ENCODE measurements at regions not wholly inside any gene's neighbourhood (a gene's known extent, or its start where the extent isn't known, plus 50 kb on each side); places are given as distances from the start of the nearest gene placed in this dataset.

DNA sequence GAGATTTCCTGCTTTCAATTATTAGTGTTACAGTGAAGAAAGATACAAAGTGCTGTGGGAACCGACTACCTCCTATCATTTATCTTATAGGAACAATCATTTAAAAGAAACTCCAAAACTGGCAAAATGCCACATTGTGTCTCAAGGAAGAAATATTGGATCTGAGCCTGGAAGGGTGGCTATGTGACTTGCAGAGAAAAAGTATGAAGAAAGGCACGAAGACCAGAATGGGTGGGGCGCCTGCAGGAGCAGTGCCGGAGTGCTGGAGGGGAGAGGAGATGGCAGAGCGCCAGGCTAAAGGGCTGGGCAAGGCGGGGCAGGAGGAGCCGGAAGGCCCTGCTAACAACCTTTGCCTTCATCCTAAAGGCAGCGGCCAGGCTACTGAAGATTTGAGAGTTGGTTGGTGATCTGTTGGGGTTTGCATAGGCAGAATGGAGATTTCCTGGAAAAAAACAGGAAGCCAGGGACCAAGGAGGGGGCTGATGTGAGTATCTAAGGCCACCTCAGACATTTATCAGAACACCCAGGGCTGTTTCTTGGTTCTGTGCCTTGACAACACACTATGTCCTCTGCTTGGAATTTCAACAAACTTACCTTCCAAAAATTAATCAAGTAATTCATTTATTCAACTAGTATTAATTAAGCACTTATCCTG lies 125.6 kb downstream of the MAFB start:
- DNase-seq (ENCODE audit: low read depth in 1 of 2, low spot score in 1 of 2): no peak
- Histone ChIP-seq H3K4me3 (replicated peaks; ENCODE audit: insufficient read depth, low read length) (no peak overlapping the region), H3K27ac (replicated peaks) (no peak overlapping the region), H3K27me3 (ENCODE audit: insufficient read depth, poor library complexity, severe bottlenecking) (no peaks in the 10 kb centered on the region)
- TF ChIP-seq GABPA (IDR thresholded peaks at IDR 0.05; ENCODE audit: low read depth): no peak
- TF ChIP-seq POLR2AphosphoS5 (IDR thresholded peaks at IDR 0.05; ENCODE audit: low read depth): no peak
- TF ChIP-seq, protein P1, sequence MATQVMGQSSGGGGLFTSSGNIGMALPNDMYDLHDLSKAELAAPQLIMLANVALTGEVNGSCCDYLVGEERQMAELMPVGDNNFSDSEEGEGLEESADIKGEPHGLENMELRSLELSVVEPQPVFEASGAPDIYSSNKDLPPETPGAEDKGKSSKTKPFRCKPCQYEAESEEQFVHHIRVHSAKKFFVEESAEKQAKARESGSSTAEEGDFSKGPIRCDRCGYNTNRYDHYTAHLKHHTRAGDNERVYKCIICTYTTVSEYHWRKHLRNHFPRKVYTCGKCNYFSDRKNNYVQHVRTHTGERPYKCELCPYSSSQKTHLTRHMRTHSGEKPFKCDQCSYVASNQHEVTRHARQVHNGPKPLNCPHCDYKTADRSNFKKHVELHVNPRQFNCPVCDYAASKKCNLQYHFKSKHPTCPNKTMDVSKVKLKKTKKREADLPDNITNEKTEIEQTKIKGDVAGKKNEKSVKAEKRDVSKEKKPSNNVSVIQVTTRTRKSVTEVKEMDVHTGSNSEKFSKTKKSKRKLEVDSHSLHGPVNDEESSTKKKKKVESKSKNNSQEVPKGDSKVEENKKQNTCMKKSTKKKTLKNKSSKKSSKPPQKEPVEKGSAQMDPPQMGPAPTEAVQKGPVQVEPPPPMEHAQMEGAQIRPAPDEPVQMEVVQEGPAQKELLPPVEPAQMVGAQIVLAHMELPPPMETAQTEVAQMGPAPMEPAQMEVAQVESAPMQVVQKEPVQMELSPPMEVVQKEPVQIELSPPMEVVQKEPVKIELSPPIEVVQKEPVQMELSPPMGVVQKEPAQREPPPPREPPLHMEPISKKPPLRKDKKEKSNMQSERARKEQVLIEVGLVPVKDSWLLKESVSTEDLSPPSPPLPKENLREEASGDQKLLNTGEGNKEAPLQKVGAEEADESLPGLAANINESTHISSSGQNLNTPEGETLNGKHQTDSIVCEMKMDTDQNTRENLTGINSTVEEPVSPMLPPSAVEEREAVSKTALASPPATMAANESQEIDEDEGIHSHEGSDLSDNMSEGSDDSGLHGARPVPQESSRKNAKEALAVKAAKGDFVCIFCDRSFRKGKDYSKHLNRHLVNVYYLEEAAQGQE (IDR thresholded peaks at IDR 0.05; ENCODE audit: insufficient replicate concordance, low read depth): no peak
- TF ChIP-seq, protein P2, sequence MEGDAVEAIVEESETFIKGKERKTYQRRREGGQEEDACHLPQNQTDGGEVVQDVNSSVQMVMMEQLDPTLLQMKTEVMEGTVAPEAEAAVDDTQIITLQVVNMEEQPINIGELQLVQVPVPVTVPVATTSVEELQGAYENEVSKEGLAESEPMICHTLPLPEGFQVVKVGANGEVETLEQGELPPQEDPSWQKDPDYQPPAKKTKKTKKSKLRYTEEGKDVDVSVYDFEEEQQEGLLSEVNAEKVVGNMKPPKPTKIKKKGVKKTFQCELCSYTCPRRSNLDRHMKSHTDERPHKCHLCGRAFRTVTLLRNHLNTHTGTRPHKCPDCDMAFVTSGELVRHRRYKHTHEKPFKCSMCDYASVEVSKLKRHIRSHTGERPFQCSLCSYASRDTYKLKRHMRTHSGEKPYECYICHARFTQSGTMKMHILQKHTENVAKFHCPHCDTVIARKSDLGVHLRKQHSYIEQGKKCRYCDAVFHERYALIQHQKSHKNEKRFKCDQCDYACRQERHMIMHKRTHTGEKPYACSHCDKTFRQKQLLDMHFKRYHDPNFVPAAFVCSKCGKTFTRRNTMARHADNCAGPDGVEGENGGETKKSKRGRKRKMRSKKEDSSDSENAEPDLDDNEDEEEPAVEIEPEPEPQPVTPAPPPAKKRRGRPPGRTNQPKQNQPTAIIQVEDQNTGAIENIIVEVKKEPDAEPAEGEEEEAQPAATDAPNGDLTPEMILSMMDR (IDR thresholded peaks at IDR 0.05; ENCODE audit: insufficient read depth, low read length): no peak
- no peak for TF ChIP-seq SPI1 (IDR thresholded peaks at IDR 0.05; ENCODE audit: borderline replicate concordance, low read depth)

DNA sequence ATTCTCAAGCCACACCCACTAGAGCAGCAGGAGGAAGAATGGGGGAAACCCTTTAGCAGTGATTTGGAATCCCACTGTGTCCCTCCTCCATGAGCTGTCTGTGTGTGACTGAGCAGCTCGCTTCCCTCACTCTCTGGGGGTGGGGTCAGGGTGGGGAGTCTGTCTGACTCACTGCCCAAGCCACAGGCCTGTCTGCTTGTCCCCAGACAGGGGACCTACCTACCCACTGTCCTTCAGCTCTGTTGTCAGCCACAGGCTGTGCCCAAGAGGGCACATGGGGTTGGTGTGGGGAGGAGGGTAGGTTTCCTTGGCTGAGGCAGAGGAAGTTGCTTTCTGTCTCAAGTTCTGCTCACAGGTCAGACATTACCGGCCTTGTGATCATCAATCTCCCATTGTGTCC lies 127.0 kb downstream of the MAFB start:
- Histone ChIP-seq H3K27ac (replicated peaks) (no peak overlapping the region), H3K27me3 (ENCODE audit: insufficient read depth, poor library complexity, severe bottlenecking) (no peaks in the 10 kb centered on the region), H3K4me3 (replicated peaks; ENCODE audit: insufficient read depth, low read length) (no peak overlapping the region)
- TF ChIP-seq GABPA (IDR thresholded peaks at IDR 0.05; ENCODE audit: low read depth) (no peak), POLR2AphosphoS5 (IDR thresholded peaks at IDR 0.05; ENCODE audit: low read depth) (no peak), SPI1 (IDR thresholded peaks at IDR 0.05; ENCODE audit: borderline replicate concordance, low read depth) (no peak)
- TF ChIP-seq, protein P2 (IDR thresholded peaks at IDR 0.05; ENCODE audit: insufficient read depth, low read length): no peak
- TF ChIP-seq, protein P1 (IDR thresholded peaks at IDR 0.05; ENCODE audit: insufficient replicate concordance, low read depth): no peak
- no peak for DNase-seq (ENCODE audit: low read depth in 1 of 2, low spot score in 1 of 2)

DNA sequence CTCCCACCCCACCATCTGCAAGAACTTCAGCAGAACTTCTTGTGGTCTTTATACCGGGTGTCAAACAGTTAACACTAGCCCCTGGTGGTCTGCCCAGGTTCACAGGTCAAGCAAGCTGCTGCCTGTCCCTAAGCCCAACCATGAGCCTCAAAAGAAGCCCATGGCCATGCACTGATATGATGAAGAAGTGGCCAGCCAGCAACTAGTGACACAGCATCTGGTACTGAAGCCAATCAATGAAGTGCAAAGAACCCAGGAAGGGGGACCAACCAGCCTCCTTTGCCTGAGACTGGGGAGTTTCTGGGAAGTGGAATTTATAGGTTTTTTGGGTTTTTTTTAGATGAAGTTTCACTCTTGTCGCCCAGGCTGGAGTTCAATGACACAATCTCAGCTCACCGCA lies 127.8 kb downstream of the MAFB start:
- no peak overlapping the region for H3K4me3 ChIP-seq (replicated peaks; ENCODE audit: insufficient read depth, low read length)
- no peak for DNase-seq (ENCODE audit: low read depth in 1 of 2, low spot score in 1 of 2)

More for the DNA sequence above, 127.8 kb downstream of the MAFB start:
- TF ChIP-seq, protein P1 (IDR thresholded peaks at IDR 0.05; ENCODE audit: insufficient replicate concordance, low read depth): no peak
- no peak for TF ChIP-seq GABPA (IDR thresholded peaks at IDR 0.05; ENCODE audit: low read depth)
- no peaks in the 10 kb centered on the region for H3K27me3 ChIP-seq (ENCODE audit: insufficient read depth, poor library complexity, severe bottlenecking)
- no peak overlapping the region for H3K27ac ChIP-seq (replicated peaks)
